T-helper 2 cell treated with Interferon-gamma antibody and Interleukin-4, amounts not matched to agents 5 μg/mL and 100 μg/mL, for 36 hours (primary cell): ENCODE measurements at regions not wholly inside any gene's neighbourhood (a gene's known extent, or its start where the extent isn't known, plus 50 kb on each side); places are given as distances from the start of the nearest gene placed in this dataset.

Experiments
- DNase-seq: peaks from one replicate; pipeline ENCODE4 v3.0.0; 2021; ENCODE audit warnings: low spot score
- H3K27ac Mint-ChIP-seq: one replicate; pipeline ENCODE4 v1.8.0; 2021; ENCODE audit warnings: mild to moderate bottlenecking, mixed read lengths
- H3K27me3 Mint-ChIP-seq: one replicate; pipeline ENCODE4 v1.8.0; 2021; ENCODE audit warnings: low read depth, mixed read lengths
- H3K36me3 Mint-ChIP-seq: one replicate; pipeline ENCODE4 v1.8.0; 2021; ENCODE audit warnings: low read depth, mixed read lengths
- H3K4me1 Mint-ChIP-seq: one replicate; pipeline ENCODE4 v1.8.0; 2021; ENCODE audit warnings: low read depth, mixed read lengths
- H3K4me3 Mint-ChIP-seq: one replicate; pipeline ENCODE4 v1.8.0; 2022; ENCODE audit warnings: mild to moderate bottlenecking, moderate library complexity, mixed read lengths
- H3K9me3 Mint-ChIP-seq: one replicate; pipeline ENCODE4 v1.8.0; 2021; ENCODE audit warnings: mixed read lengths

DNA sequence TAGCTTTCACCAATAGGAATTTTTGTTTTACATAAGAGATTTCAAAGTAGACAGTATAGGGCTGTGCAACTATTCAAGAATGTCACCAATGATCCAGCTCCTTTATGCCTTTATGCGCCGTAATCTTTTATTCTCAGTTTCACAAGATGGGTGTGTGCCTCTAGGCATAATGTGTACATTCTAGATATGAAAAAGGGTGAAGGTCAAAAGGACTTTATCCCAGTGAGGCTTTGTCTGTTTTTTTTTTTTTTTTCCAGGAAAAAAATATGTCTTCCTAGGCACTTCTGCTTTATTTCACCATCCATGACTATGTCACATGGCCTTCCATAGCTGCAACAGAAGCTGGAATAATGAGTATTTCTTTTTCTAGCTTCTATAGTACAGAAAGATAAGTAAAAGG lies 142.3 kb upstream of the IGF1 start:
- no peak overlapping the region for H3K27ac Mint-ChIP-seq

DNA sequence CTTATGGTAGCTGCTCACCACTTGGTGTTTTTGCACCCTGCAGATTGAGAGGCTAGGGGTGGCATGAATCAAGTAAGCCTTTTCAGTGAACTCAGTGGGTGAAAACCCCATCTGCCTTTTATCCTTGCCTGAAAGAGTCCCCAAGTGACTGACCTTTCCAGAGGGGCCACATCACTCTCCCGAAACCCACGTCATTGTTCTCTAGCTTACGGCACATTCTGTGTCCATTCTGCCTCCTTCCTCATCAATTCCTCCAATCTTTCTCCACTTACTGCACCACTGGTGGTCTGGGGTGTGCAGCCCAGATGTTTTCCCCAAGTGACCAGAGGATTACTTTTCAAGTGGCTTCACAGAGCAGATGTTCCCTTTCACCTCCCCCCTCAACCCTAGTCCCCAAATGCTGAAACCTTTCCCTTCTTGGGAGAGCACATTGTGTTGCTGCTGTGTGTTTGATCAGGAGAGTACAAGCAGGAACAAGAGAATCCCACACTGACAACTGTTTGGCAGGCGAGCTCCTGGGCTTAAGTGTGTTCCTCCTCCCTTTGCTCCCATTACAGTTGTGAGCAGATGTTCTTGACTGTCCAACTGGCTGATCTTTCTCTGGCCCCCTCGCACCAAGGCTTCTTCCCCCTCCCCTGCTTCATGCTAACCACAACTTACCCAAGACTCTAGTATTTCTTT lies 138.0 kb upstream of the IGF1 start:
- no peak overlapping the region for H3K4me3 Mint-ChIP-seq
- H3K27me3 Mint-ChIP-seq: no peaks in the 10 kb centered on the region

More for the DNA sequence above, 142.3 kb upstream of the IGF1 start:
- Mint-ChIP-seq H3K4me1 (no peaks in the 10 kb centered on the region), H3K4me3 (no peak overlapping the region), H3K27me3 (no peaks in the 10 kb centered on the region), H3K9me3 (peaks cover 14% of the 10 kb centered on the region), H3K36me3 (no peaks in the 10 kb centered on the region)
- DNase-seq: no peak

DNA sequence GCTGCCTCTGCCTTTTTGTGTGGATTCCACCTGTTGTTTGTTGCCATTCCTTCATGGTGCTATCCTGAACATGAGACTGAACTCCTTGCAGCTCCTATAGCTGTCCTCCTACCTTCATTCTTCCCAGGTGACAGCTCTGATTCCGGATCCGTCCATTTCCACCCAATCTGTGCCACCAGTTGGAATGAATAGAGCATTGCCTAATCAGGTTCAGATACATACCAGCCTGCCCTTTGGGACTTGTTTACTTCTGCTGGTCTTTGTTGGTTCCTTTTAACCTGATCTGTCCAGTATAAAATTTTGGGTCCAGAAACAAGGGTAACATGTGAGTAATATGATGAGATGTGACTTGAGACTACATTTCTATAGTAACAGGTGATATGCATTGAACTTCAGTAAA lies 136.3 kb upstream of the IGF1 start:
- H3K27ac Mint-ChIP-seq: no peak overlapping the region

More for the DNA sequence above, 138.0 kb upstream of the IGF1 start:
- Mint-ChIP-seq H3K4me1 (no peaks in the 10 kb centered on the region), H3K27ac (no peak overlapping the region), H3K36me3 (no peaks in the 10 kb centered on the region), H3K9me3 (no peaks in the 10 kb centered on the region)
- no peak for DNase-seq

DNA sequence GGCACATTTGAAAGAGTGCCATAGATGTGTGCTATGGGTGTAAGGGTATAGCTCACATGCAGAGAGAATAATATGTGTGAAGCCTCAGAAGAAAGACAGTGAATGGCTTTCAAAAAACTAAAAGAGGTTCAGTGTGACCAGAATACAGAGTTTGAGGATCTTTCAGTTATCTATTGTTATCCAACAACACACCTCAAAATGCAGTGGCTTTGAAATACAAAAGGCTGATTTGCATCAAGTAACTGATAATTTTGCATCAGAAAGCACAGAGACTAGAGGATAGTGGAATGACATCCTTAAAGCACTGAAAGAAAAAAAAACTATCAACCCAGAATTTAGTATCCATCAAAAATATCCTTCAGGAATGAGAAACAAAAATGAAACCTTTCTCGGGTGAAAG lies 131.6 kb upstream of the IGF1 start:
- Mint-ChIP-seq H3K36me3 (no peaks in the 10 kb centered on the region), H3K9me3 (peaks cover 11% of the 10 kb centered on the region)

More for the DNA sequence above, 136.3 kb upstream of the IGF1 start:
- no peaks in the 10 kb centered on the region for H3K4me1 Mint-ChIP-seq
- H3K27me3 Mint-ChIP-seq: no peaks in the 10 kb centered on the region
- no peak for DNase-seq
- H3K36me3 Mint-ChIP-seq: no peaks in the 10 kb centered on the region
- no peak overlapping the region for H3K4me3 Mint-ChIP-seq
- H3K9me3 Mint-ChIP-seq: no peaks in the 10 kb centered on the region

DNA sequence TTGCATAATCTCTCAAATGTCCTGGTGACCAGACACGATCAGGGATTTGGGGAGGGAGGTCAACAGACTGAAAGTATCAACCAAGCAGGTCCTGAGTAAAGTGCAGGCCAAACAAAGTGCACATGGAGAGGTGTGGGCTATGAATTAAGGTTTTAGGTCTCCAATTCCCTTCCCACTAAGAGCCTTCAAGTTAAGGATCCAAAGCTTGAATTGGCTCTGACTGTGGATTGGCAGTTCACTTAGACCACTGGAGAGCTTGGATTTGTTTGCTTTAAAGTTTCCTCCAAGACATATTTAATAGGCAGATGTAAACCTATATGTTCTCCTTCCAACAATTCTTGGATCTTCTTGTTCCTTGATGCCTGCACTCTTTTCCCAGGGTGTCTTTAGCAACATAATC lies 129.6 kb upstream of the IGF1 start:
- Mint-ChIP-seq H3K36me3 (no peaks in the 10 kb centered on the region), H3K4me1 (no peaks in the 10 kb centered on the region), H3K27me3 (no peaks in the 10 kb centered on the region), H3K9me3 (peaks cover 14% of the 10 kb centered on the region), H3K27ac (no peak overlapping the region), H3K4me3 (no peak overlapping the region)
- DNase-seq: no peak

More for the DNA sequence above, 131.6 kb upstream of the IGF1 start:
- H3K4me1 Mint-ChIP-seq: no peaks in the 10 kb centered on the region
- DNase-seq: no peak
- no peak overlapping the region for H3K4me3 Mint-ChIP-seq
- H3K27ac Mint-ChIP-seq: no peak overlapping the region
- H3K27me3 Mint-ChIP-seq: no peaks in the 10 kb centered on the region

DNA sequence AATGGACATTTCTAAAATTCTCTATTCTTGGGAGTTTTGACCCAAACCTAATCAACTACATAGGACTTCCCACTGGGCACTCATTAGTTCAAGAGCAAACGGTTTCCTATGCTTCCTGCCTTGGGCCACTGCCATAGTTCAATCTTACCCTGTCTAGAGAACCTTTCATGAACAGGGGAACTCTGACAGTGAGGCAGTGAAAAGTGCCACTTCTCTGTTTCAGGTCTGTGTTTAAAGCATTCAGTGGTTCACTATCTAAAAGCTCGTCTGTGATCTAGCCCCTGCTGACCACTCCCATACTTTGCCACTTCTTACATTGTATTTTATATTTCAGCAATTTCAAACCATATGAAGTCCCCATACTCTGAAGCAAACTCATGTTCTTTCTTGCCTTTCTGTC lies 122.7 kb upstream of the IGF1 start:
- Mint-ChIP-seq H3K4me3 (no peak overlapping the region), H3K27me3 (no peaks in the 10 kb centered on the region), H3K9me3 (peaks cover 10% of the 10 kb centered on the region), H3K4me1 (no peaks in the 10 kb centered on the region), H3K27ac (no peak overlapping the region), H3K36me3 (no peaks in the 10 kb centered on the region)
- no peak for DNase-seq

DNA sequence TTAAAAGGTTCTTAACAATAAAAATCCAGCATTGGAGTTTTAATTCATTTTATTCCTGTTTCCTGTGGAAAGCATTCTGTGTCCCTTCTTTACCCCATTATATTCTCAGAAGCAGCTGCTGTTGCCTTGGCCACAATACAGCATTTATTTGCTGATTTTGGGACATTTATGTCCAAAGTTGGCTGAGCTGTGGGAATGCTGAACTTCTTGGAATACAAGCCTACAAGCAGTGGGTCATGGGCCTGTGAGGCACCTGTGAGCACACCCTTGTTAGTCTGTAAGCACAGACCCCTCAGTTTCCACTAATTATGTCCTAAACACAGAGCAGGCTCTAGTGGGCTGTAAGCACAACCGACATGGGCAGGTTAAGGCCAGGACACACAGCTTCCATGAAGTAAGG lies 122.2 kb upstream of the IGF1 start:
- Mint-ChIP-seq H3K4me3 (no peak overlapping the region), H3K36me3 (no peaks in the 10 kb centered on the region), H3K27me3 (no peaks in the 10 kb centered on the region), H3K27ac (no peak overlapping the region), H3K4me1 (no peaks in the 10 kb centered on the region), H3K9me3 (peaks cover 7% of the 10 kb centered on the region)
- no peak for DNase-seq

DNA sequence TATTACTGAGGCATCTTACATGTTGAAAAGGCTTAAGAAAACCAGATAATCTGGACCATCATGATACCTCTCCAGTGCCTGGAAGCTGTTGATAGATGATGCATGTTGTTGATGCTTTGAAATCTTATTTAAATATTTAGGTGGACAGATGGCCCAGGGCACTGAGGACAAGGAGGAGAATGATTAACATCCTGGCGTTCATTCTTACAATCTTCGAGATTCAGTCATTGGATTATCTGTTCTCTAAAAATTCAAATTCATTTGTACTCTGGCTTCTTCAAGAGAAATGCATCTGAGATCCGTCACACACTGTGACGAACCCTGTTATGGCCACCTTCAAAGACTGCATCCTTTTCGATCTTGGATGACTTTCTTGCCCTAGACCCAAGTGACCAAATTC lies 121.3 kb upstream of the IGF1 start:
- Mint-ChIP-seq H3K4me3 (no peak overlapping the region), H3K27me3 (no peaks in the 10 kb centered on the region), H3K9me3 (no peaks in the 10 kb centered on the region), H3K27ac (no peak overlapping the region), H3K4me1 (no peaks in the 10 kb centered on the region), H3K36me3 (no peaks in the 10 kb centered on the region)
- no peak for DNase-seq

DNA sequence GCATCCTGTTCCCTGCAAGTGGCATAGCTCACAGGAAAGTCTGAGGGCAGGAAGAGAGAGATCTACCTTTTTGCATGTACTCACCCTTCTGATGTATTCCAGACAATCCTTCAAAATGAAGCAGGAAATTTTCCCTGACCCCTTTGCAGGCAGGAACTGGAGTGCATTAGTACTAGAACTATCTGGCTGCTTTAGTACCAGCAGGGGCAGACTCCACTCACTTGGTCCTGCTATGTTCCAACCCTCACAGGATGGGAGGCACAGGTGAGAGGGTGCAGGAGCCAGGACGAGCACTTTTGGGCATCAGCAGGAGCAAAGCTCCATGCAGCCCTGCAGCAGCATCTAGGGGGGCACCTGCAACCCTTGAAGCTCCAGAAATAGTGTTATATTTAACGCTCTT lies 116.3 kb upstream of the IGF1 start:
- Mint-ChIP-seq H3K27ac (no peak overlapping the region), H3K9me3 (no peaks in the 10 kb centered on the region), H3K27me3 (no peaks in the 10 kb centered on the region), H3K4me1 (no peaks in the 10 kb centered on the region), H3K4me3 (no peak overlapping the region), H3K36me3 (no peaks in the 10 kb centered on the region)
- DNase-seq: no peak

DNA sequence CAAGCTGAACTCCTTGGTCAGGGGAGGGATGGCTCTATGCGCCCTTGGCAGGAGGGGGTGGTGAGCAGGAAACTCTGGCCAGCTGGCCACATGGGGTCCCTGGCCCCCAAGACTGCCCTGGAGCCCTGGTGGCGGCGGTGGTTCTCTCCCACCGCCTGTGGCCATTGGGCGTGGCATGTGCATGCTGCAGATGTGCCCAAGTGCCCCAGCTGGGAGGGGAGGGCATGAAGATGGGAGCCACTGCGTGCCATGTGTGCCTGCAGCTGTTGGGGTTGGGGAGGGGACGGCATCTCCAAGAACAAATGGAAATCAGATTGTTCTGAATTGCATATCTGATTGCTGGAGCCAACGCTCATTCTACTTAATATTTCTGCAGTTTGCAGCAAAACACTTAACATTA lies 115.7 kb upstream of the IGF1 start:
- H3K9me3 Mint-ChIP-seq: no peaks in the 10 kb centered on the region
- H3K4me3 Mint-ChIP-seq: no peak overlapping the region
- H3K27me3 Mint-ChIP-seq: no peaks in the 10 kb centered on the region
- no peaks in the 10 kb centered on the region for H3K4me1 Mint-ChIP-seq
- no peak overlapping the region for H3K27ac Mint-ChIP-seq
- DNase-seq: no peak
- no peaks in the 10 kb centered on the region for H3K36me3 Mint-ChIP-seq

DNA sequence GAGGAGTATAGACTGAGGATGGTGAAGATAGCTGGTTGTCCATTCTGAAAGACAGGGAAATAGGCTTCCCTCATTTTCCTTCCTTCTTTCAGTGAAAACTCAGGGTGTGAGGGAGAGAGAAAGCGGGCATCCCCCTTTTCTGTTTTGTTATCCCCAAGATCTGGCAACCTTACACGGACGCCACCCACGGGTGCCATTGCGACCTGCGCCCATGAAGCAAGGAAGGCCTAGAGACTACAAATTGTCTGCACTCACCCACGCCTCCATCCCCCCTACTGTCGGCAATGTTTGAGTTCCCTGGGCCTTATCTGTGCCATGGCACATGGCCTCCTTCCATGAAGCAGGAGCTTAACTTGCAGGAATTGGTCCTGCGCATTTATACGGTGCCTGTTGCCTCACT lies 115.0 kb upstream of the IGF1 start:
- no peak for DNase-seq
- no peaks in the 10 kb centered on the region for H3K27me3 Mint-ChIP-seq
- H3K4me1 Mint-ChIP-seq: no peaks in the 10 kb centered on the region
- H3K4me3 Mint-ChIP-seq: no peak overlapping the region
- H3K9me3 Mint-ChIP-seq: no peaks in the 10 kb centered on the region
- no peaks in the 10 kb centered on the region for H3K36me3 Mint-ChIP-seq
- H3K27ac Mint-ChIP-seq: no peak overlapping the region

DNA sequence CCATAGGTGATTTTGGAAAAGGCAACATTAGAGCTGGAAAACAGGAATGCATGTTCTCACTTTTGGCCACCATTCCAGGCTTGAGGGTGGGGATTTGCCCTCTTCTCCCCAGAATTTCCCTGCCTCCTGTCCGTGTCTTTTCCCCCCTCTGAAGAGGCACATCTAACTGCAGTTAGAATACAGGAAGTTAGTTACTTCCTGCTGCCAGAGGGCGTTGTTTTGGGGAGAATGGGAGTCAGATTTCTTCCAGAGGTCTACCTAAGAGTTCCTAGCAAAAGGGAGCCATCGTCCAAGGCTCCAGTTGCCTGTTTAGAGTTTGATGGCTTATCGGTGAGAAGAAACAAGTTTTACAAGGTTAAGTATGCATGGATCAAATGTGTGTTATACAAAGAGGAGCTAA lies 112.8 kb upstream of the IGF1 start:
- Mint-ChIP-seq H3K4me1 (no peaks in the 10 kb centered on the region), H3K9me3 (no peaks in the 10 kb centered on the region), H3K27me3 (no peaks in the 10 kb centered on the region), H3K4me3 (no peak overlapping the region), H3K27ac (no peak overlapping the region), H3K36me3 (no peaks in the 10 kb centered on the region)
- no peak for DNase-seq

DNA sequence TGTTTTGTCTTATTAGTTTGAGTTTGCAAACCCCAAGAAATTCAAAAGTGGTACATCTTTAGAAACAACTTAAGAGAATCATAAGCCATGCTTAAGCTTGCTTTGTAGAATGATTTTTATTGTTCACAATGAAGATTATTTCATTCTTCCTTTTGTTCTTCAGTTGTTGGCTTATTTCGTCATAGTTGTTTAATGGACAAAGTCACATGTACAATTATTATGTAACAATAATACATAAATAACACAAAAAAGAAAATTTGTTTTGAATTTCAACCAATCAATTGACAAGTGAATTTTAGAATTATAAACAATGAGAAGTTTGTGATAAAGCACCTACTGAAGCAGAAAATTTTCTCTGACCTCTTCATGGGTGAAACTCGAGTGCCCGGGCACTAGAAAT lies 111.8 kb upstream of the IGF1 start:
- Mint-ChIP-seq H3K36me3 (no peaks in the 10 kb centered on the region), H3K4me3 (no peak overlapping the region), H3K4me1 (no peaks in the 10 kb centered on the region), H3K27ac (no peak overlapping the region), H3K9me3 (no peaks in the 10 kb centered on the region), H3K27me3 (no peaks in the 10 kb centered on the region)
- DNase-seq: no peak

DNA sequence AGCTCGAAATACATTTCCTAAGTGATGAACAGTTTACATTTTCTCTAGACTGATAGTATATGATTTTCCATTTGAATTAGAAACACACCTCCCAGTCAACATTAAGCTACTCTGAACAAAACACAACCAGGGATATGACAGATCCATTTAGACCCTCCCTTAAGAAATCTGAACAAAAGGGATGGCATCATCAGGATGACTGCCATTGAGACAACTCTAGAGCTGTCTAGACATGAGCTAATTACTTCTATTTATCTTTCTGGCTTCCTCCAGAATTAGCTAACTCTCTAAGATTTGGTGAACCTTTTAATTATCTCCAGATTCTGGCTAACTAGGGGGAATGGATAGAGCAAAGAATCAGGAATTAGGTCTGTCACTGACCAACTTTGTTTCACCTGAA lies 92.9 kb upstream of the IGF1 start:
- no peaks in the 10 kb centered on the region for H3K4me1 Mint-ChIP-seq
- no peak for DNase-seq
- H3K9me3 Mint-ChIP-seq: no peaks in the 10 kb centered on the region
- no peaks in the 10 kb centered on the region for H3K36me3 Mint-ChIP-seq
- no peak overlapping the region for H3K4me3 Mint-ChIP-seq
- H3K27me3 Mint-ChIP-seq: no peaks in the 10 kb centered on the region
- H3K27ac Mint-ChIP-seq: no peak overlapping the region

DNA sequence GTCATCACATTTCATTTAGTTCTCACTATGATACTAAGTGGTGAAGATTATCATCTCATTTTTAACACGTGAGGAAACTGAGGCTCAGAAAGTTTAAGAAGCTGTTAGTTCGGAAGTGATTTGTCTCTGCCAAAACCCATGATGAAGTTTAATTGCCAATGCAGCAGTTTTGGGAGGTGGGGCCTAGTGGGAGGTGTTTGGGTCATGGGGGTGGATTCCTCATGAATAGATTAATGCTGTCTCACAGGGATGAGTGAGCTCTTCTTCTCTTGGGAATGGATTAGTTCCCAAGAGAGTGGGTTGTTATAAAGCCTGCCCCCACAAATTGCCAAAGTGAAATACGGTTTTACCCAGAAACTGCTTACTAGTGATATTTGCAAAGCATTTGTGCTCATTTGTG lies 91.5 kb upstream of the IGF1 start:
- Mint-ChIP-seq H3K4me3 (no peak overlapping the region), H3K4me1 (no peaks in the 10 kb centered on the region), H3K27me3 (peaks cover 2% of the 10 kb centered on the region), H3K27ac (no peak overlapping the region), H3K36me3 (no peaks in the 10 kb centered on the region), H3K9me3 (no peaks in the 10 kb centered on the region)
- DNase-seq: no peak
